ENCODE measurements at regions not wholly inside any gene's neighbourhood (a gene's known extent, or its start where the extent isn't known, plus 50 kb on each side); places are given as distances from the start of the nearest gene placed in this dataset.

DNA sequence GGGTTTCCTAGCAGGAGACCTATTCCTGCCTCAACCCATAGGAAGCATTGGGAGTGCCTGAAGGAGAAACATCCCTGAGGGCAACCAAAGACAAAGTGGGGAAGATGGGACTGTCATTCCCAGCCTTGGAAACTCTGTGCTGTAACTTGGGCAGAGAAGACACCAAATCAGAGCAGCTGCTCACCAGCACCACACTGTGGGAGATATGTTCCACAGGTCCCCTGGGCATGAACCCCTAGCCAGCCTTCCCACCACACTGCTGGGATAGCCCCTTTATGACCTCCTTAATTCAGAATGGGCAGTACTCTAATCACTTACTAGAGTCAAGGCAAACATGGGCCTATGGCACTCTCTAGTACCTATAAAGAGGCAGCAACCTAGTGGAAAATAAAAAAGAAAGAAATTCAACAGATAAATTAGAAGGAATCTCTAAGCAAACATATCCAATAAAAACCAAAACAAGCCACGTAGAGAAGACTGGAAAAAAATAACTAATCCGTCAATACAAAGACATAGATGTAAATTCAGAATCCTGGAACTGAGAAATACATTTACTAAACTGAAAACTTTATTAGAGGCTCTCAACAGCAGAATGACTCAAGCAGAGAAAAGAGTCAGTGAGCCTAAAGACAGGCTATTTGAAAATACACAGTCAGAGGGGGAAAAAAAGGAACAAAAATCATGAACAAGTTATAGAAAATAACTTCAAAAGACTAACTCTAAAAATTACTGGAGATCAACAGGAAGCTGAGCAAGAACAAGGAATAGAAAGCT lies 878.4 kb upstream of the FRG1 start:
- Histone ChIP-seq H3K79me1 (replicated peaks; ENCODE audit: low read length, poor library complexity, severe bottlenecking) (no peaks in the 10 kb centered on the region), H3K18ac (ENCODE audit: low read depth in 1 of 2, low read length in 2 of 2) (no peak overlapping the region), H4K91ac (ENCODE audit: low read length) (peak overlapping the region; percentile 71), H2AFZ (ENCODE audit: low read depth, low read length) (no peak overlapping the region), H3K14ac (ENCODE audit: low read length in 2 of 2) (no peak overlapping the region), H3K9ac (ENCODE audit: low read length) (no peak overlapping the region), H2AK5ac (ENCODE audit: low read length, severe bottlenecking) (no peak overlapping the region), H3K4me2 (ENCODE audit: low read length, poor library complexity, severe bottlenecking) (no peak overlapping the region), H3K4ac (ENCODE audit: low read depth in 1 of 2, low read length in 2 of 2) (no peak overlapping the region), H2BK5ac (ENCODE audit: low read depth, low read length, poor library complexity, severe bottlenecking) (no peak overlapping the region), H2BK120ac (ENCODE audit: low read depth, low read length) (no peak overlapping the region), H3K9me3 (ENCODE audit: control insufficient read depth, low read length) (peaks cover 42% of the 10 kb centered on the region), H3K36me3 (ENCODE audit: control insufficient read depth in 1 of 2, insufficient read depth in 2 of 2, low read depth in 1 of 2, low read length in 2 of 2) (no peaks in the 10 kb centered on the region), H2BK12ac (ENCODE audit: low read length in 2 of 2) (no peak overlapping the region), H3K27ac (ENCODE audit: low read length, poor library complexity, severe bottlenecking) (no peak overlapping the region), H3K23ac (ENCODE audit: low read length in 2 of 2) (no peak overlapping the region), H3K4me3 (ENCODE audit: insufficient read depth in 1 of 2, low read depth in 1 of 2, low read length in 2 of 2) (peak overlapping the region in 1 of 2 experiments; percentile 14), H3K4me1 (ENCODE audit: control insufficient read depth, insufficient read depth, low read depth, low read length) (no peaks in the 10 kb centered on the region), H4K8ac (ENCODE audit: low read length) (no peak overlapping the region), H3K27me3 (ENCODE audit: control insufficient read depth in 1 of 2, insufficient read depth in 1 of 2, low read length in 2 of 2) (peaks cover 0 to 83% of the 10 kb centered on the region in 2 experiments), H2BK15ac (ENCODE audit: low read depth, poor library complexity, severe bottlenecking) (no peak overlapping the region)
- 100% methylated on average over 2 of the region's 2 CpGs for WGBS
- DNase-seq = no peak

GRCh38 chr4:189069772-189070171 lies 870.9 kb upstream of the FRG1 start:
- Histone ChIP-seq H4K8ac (ENCODE audit: low read length) (no peak overlapping the region), H3K4ac (ENCODE audit: low read depth in 1 of 2, low read length in 2 of 2) (no peak overlapping the region), H3K14ac (ENCODE audit: low read length in 2 of 2) (no peak overlapping the region), H3K4me2 (ENCODE audit: low read length, poor library complexity, severe bottlenecking) (no peak overlapping the region), H4K91ac (ENCODE audit: low read length) (no peak overlapping the region), H3K9ac (ENCODE audit: low read length) (no peak overlapping the region), H3K9me3 (ENCODE audit: control insufficient read depth, low read length) (peaks cover 12% of the 10 kb centered on the region), H2BK15ac (ENCODE audit: low read depth, poor library complexity, severe bottlenecking) (no peak overlapping the region), H3K4me1 (ENCODE audit: control insufficient read depth, insufficient read depth, low read depth, low read length) (no peaks in the 10 kb centered on the region), H3K18ac (ENCODE audit: low read depth in 1 of 2, low read length in 2 of 2) (no peak overlapping the region), H2BK120ac (ENCODE audit: low read depth, low read length) (no peak overlapping the region), H3K23ac (ENCODE audit: low read length in 2 of 2) (no peak overlapping the region), H2BK12ac (ENCODE audit: low read length in 2 of 2) (no peak overlapping the region), H3K27ac (ENCODE audit: low read length, poor library complexity, severe bottlenecking) (no peak overlapping the region), H2AK5ac (ENCODE audit: low read length, severe bottlenecking) (no peak overlapping the region), H3K79me1 (replicated peaks; ENCODE audit: low read length, poor library complexity, severe bottlenecking) (no peaks in the 10 kb centered on the region), H3K27me3 (ENCODE audit: control insufficient read depth in 1 of 2, insufficient read depth in 1 of 2, low read length in 2 of 2) (peaks cover 0 to 69% of the 10 kb centered on the region in 2 experiments), H2BK5ac (ENCODE audit: low read depth, low read length, poor library complexity, severe bottlenecking) (no peak overlapping the region), H2AFZ (ENCODE audit: low read depth, low read length) (no peak overlapping the region), H3K36me3 (ENCODE audit: control insufficient read depth in 1 of 2, insufficient read depth in 2 of 2, low read depth in 1 of 2, low read length in 2 of 2) (no peaks in the 10 kb centered on the region), H3K4me3 (ENCODE audit: insufficient read depth in 1 of 2, low read depth in 1 of 2, low read length in 2 of 2) (no peak overlapping the region)
- WGBS = 86% methylated on average over 1 of the region's 1 CpG
- no peak for DNase-seq

DNA sequence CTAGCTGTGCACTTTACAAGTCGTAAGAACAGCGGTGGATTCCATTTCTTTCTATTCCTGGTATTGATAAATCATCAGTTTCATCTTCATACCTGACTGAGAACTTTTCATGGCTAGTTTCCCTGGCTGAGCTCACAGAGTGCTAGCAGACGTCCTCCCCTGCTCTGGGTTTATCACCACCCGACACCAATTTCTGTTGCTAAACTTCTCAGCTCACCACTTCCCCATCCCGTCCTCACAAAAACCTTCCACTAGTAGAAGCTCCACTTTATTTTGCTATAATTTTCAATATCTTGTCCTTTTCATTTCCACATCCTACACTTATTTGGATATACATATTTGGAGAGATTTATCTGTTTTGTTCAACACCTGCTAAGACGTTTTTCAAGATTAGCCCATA lies 869.4 kb upstream of the FRG1 start:
- Histone ChIP-seq H3K9ac (ENCODE audit: low read length) (no peak overlapping the region), H2AK5ac (ENCODE audit: low read length, severe bottlenecking) (no peak overlapping the region), H4K91ac (ENCODE audit: low read length) (no peak overlapping the region), H3K18ac (ENCODE audit: low read depth in 1 of 2, low read length in 2 of 2) (no peak overlapping the region), H3K36me3 (ENCODE audit: control insufficient read depth in 1 of 2, insufficient read depth in 2 of 2, low read depth in 1 of 2, low read length in 2 of 2) (no peaks in the 10 kb centered on the region), H2BK12ac (ENCODE audit: low read length in 2 of 2) (no peak overlapping the region), H3K27ac (ENCODE audit: low read length, poor library complexity, severe bottlenecking) (no peak overlapping the region), H3K9me3 (ENCODE audit: control insufficient read depth, low read length) (peaks cover 7% of the 10 kb centered on the region), H3K4ac (ENCODE audit: low read depth in 1 of 2, low read length in 2 of 2) (no peak overlapping the region), H2AFZ (ENCODE audit: low read depth, low read length) (no peak overlapping the region), H3K14ac (ENCODE audit: low read length in 2 of 2) (no peak overlapping the region), H3K23ac (ENCODE audit: low read length in 2 of 2) (no peak overlapping the region), H2BK120ac (ENCODE audit: low read depth, low read length) (no peak overlapping the region), H2BK5ac (ENCODE audit: low read depth, low read length, poor library complexity, severe bottlenecking) (no peak overlapping the region), H3K4me3 (ENCODE audit: insufficient read depth in 1 of 2, low read depth in 1 of 2, low read length in 2 of 2) (no peak overlapping the region), H3K27me3 (ENCODE audit: control insufficient read depth in 1 of 2, insufficient read depth in 1 of 2, low read length in 2 of 2) (peaks cover 0 to 54% of the 10 kb centered on the region in 2 experiments), H3K79me1 (replicated peaks; ENCODE audit: low read length, poor library complexity, severe bottlenecking) (no peaks in the 10 kb centered on the region), H4K8ac (ENCODE audit: low read length) (no peak overlapping the region), H3K4me2 (ENCODE audit: low read length, poor library complexity, severe bottlenecking) (no peak overlapping the region), H3K4me1 (ENCODE audit: control insufficient read depth, insufficient read depth, low read depth, low read length) (no peaks in the 10 kb centered on the region), H2BK15ac (ENCODE audit: low read depth, poor library complexity, severe bottlenecking) (no peak overlapping the region)
- DNase-seq = no peak
- WGBS = 91% methylated on average over 5 of the region's 6 CpGs

GRCh38 chr4:189073739-189074138 lies 866.9 kb upstream of the FRG1 start:
- peaks cover 0 to 31% of the 10 kb centered on the region in 2 experiments for H3K27me3 ChIP-seq (ENCODE audit: control insufficient read depth in 1 of 2, insufficient read depth in 1 of 2, low read length in 2 of 2)
- H2BK120ac ChIP-seq (ENCODE audit: low read depth, low read length) = no peak overlapping the region
- H4K91ac ChIP-seq (ENCODE audit: low read length) = no peak overlapping the region
- no peaks in the 10 kb centered on the region for H3K4me1 ChIP-seq (ENCODE audit: control insufficient read depth, insufficient read depth, low read depth, low read length)
- H2AFZ ChIP-seq (ENCODE audit: low read depth, low read length) = no peak overlapping the region
- peaks cover 7% of the 10 kb centered on the region for H3K9me3 ChIP-seq (ENCODE audit: control insufficient read depth, low read length)
- H3K4me2 ChIP-seq (ENCODE audit: low read length, poor library complexity, severe bottlenecking) = no peak overlapping the region
- no peak overlapping the region for H3K23ac ChIP-seq (ENCODE audit: low read length in 2 of 2)
- H2BK5ac ChIP-seq (ENCODE audit: low read depth, low read length, poor library complexity, severe bottlenecking) = no peak overlapping the region
- no peak overlapping the region for H3K9ac ChIP-seq (ENCODE audit: low read length)
- H3K14ac ChIP-seq (ENCODE audit: low read length in 2 of 2) = no peak overlapping the region
- 89% methylated on average over 6 of the region's 6 CpGs for whole genome bisulfite sequencing
- DNase-seq = no peak
- H3K79me1 ChIP-seq (replicated peaks; ENCODE audit: low read length, poor library complexity, severe bottlenecking) = no peaks in the 10 kb centered on the region
- no peak overlapping the region for H3K18ac ChIP-seq (ENCODE audit: low read depth in 1 of 2, low read length in 2 of 2)
- no peak overlapping the region for H3K27ac ChIP-seq (ENCODE audit: low read length, poor library complexity, severe bottlenecking)
- H4K8ac ChIP-seq (ENCODE audit: low read length) = no peak overlapping the region
- H2BK12ac ChIP-seq (ENCODE audit: low read length in 2 of 2) = no peak overlapping the region
- no peak overlapping the region for H2AK5ac ChIP-seq (ENCODE audit: low read length, severe bottlenecking)
- H3K36me3 ChIP-seq (ENCODE audit: control insufficient read depth in 1 of 2, insufficient read depth in 2 of 2, low read depth in 1 of 2, low read length in 2 of 2) = no peaks in the 10 kb centered on the region
- no peak overlapping the region for H2BK15ac ChIP-seq (ENCODE audit: low read depth, poor library complexity, severe bottlenecking)
- no peak overlapping the region for H3K4me3 ChIP-seq (ENCODE audit: insufficient read depth in 1 of 2, low read depth in 1 of 2, low read length in 2 of 2)
- no peak overlapping the region for H3K4ac ChIP-seq (ENCODE audit: low read depth in 1 of 2, low read length in 2 of 2)
